ENCODE measurements at regions not wholly inside any gene's neighbourhood (a gene's known extent, or its start where the extent isn't known, plus 50 kb on each side); places are given as distances from the start of the nearest gene placed in this dataset.

DNA sequence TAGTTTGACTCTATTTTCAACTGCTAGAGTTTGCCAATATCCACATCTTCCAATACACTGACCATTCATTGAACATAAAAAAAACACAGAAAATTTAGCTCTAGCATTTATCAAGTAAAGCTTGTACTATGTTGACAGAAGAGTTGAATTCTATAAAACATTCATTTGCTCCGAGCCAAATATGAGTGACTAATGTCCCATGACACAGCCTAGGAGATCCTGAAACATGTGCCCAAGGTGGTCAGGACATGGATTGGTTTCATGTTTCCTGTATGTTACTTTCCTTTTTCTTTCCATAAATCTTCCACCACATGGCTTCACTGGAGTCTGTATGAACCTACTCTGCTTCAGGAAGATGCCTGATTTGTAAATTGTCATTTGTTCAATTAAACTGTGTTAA lies 122.4 kb upstream of the PRDM9 start:
- Histone ChIP-seq H2AFZ (ENCODE audit: low read length) (peak overlapping the region; percentile 62), H3K27ac (ENCODE audit: insufficient read length, low read depth, low read length) (no peak overlapping the region), H3T11ph (ENCODE audit: low read length) (no peak overlapping the region), H2BK12ac (ENCODE audit: insufficient read length, low read depth, low read length) (no peak overlapping the region), H4K91ac (ENCODE audit: insufficient read length, low read depth, low read length) (no peak overlapping the region), H3K4me2 (ENCODE audit: insufficient read depth, insufficient read length, low read length) (no peak overlapping the region), H2AK5ac (ENCODE audit: insufficient read length, low read length) (no peak overlapping the region), H3K56ac (ENCODE audit: insufficient read length, low read depth, low read length) (no peak overlapping the region), H4K8ac (replicated peaks; ENCODE audit: insufficient read length, low read depth, low read length) (no peak overlapping the region), H2BK5ac (ENCODE audit: insufficient read length, low read length) (no peak overlapping the region), H3K4ac (ENCODE audit: low read depth, low read length) (no peak overlapping the region), H2BK20ac (ENCODE audit: low read depth, low read length, poor library complexity, severe bottlenecking) (no peak overlapping the region), H3K9ac (ENCODE audit: extremely low read depth, insufficient read length, low read length) (no peak overlapping the region), H4K20me1 (ENCODE audit: control insufficient read depth, insufficient read depth, insufficient read length) (no peaks in the 10 kb centered on the region), H3K79me2 (ENCODE audit: insufficient read depth, low read length) (no peaks in the 10 kb centered on the region), H3K27me3 (ENCODE audit: insufficient read depth, low read length) (no peaks in the 10 kb centered on the region), H3K4me1 (ENCODE audit: insufficient read depth, low read length) (peaks cover 4% of the 10 kb centered on the region; the same call in 1 of the 2 replicates), H2BK120ac (ENCODE audit: low read depth, low read length, poor library complexity, severe bottlenecking) (no peak overlapping the region), H3K79me1 (ENCODE audit: insufficient read depth, low read depth, low read length, poor library complexity, severe bottlenecking) (no peaks in the 10 kb centered on the region), H3K18ac (ENCODE audit: insufficient read length, low read depth, low read length) (no peak overlapping the region), H2BK15ac (ENCODE audit: low read depth, low read length) (no peak overlapping the region), H4K5ac (ENCODE audit: insufficient read length, low read depth, low read length) (no peak overlapping the region), H3K23me2 (ENCODE audit: insufficient read length, low read depth, low read length, poor library complexity, severe bottlenecking) (no peaks in the 10 kb centered on the region), H3K23ac (ENCODE audit: insufficient read length, low read depth, low read length) (no peak overlapping the region), H3K9me3 (ENCODE audit: control insufficient read depth, low read depth, low read length) (no peaks in the 10 kb centered on the region), H3K14ac (ENCODE audit: insufficient read depth, low read length) (no peak overlapping the region)
- Mint-ChIP-seq H3K4me3 (no peak overlapping the region), H3K9me3 (peaks cover 4 to 8% of the 10 kb centered on the region in 2 experiments), H3K4me1 (peaks cover 43 to 59% of the 10 kb centered on the region in 2 experiments), H3K36me3 (ENCODE audit: insufficient read depth in 1 of 3, low read depth in 3 of 3) (peaks cover 0 to 4% (median 3%) of the 10 kb centered on the region in 3 experiments; a peak in 4 of 7 replicates), H3K27me3 (ENCODE audit: low read depth) (no peaks in the 10 kb centered on the region; the same call in 1 of the 2 replicates), H3K27ac (peak overlapping the region in 2 of 3 experiments; percentile 7 to 45; a peak in 2 of 7 replicates)
- no peak for TF ChIP-seq CTCF (conservative IDR thresholded peaks at IDR 0.05)
- DNase-seq: no peak
- no CpG with 5 or more reads among the region's 1 CpG for WGBS (ENCODE audit: extremely low coverage, insufficient read length, low lambda C conversion rate)

All from H9 (cell line).